ENCODE measurements at regions not wholly inside any gene's neighbourhood (a gene's known extent, or its start where the extent isn't known, plus 50 kb on each side); places are given as distances from the start of the nearest gene placed in this dataset.

GRCh38 chr1:229856009-229856650 is 210.9 kb upstream of the GALNT2 start:
- TF ChIP-seq SUZ12 (IDR thresholded peaks at IDR 0.05; ENCODE audit: extremely low read depth, insufficient read depth, insufficient read length) (no peak), ZNF274 (IDR thresholded peaks at IDR 0.05; ENCODE audit: low read depth, low read length) (no peak)

All from NT2/D1 (cell line).